Motor neuron (in vitro differentiated cells): ENCODE measurements at regions not wholly inside any gene's neighbourhood (a gene's known extent, or its start where the extent isn't known, plus 50 kb on each side); places are given as distances from the start of the nearest gene placed in this dataset.
A peak's percentile ranks its signal among the peaks of the same experiment; 100 is the strongest.
"Not testable (repeated sequence)": the region's sequence is repeated elsewhere in the genome, so short reads cannot be mapped to it uniquely, and the experiment has no call there.

Experiments used
- ATAC-seq, 8 experiments: fragments of 200-7000 bp; cut with Tn5 transposase; replicated peaks in 6 of 8; 2 replicates each; pipeline ENCODE4 v1.8.0; 2021; ENCODE audit warnings: mild to moderate bottlenecking in 8 of 8, moderate library complexity in 8 of 8
- H3K27ac ChIP-seq, 2 donors: fragments of 250-450 bp; sonication (Bioruptor Pico); 2 replicates each; pipeline ENCODE4 v1.9.0; 2021; ENCODE audit warnings: antibody characterized with exemption in 2 of 2, mild to moderate bottlenecking in 2 of 2, moderate library complexity in 1 of 2
- H3K4me1 ChIP-seq, 2 donors: fragments of 250-450 bp; sonication (Bioruptor Pico); replicated peaks in 1 of 2; 2 replicates each; pipeline ENCODE4 v1.6.1; 2021; ENCODE audit warnings: antibody characterized with exemption in 2 of 2, mild to moderate bottlenecking in 2 of 2, moderate library complexity in 1 of 2
- H3K4me3 ChIP-seq, 5 donors: fragments of 250-450 bp; sonication (Bioruptor Pico); 2 replicates each; pipeline ENCODE4 v1.9.0; 2021; ENCODE audit warnings: antibody characterized with exemption in 5 of 5, mild to moderate bottlenecking in 5 of 5, moderate library complexity in 4 of 5
- WGBS, 10 experiments: fragments of 450-650 bp; shearing (Covaris generic); methylation state at CpG; one replicate each; pipeline ENCODE4 v1.0.0; 2022; 5-methylcytosine and 5-hydroxymethylcytosine counted together
- in situ Hi-C, 9 experiments: fragments of 400-800 bp; cut with MboI; loops; one replicate each; pipeline ENCODE4 v1.15.0; 2021; ENCODE audit warnings: low sequenced_read_pairs in 9 of 9, low pct_unique_long_range_greater_than_20kb in 2 of 9; ENCODE audit not compliant: unreplicated experiment in 9 of 9

DNA sequence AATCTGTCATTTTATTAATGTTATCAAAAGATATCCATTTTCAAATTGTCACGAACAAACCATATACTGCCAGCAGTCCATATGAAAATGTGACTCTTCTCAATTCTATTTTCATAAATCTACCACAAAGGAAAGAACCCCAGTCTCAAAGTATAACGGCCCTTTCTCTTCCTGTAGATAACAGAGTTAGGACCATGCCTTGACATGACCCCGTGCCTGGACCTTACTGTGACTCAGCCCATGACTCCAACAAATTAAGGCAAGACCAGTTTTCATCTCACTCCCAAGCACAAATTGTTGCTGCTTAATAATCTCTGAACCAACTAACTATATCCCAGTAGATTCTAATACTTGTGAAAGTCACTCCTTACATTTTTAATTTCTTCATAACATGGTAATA is 124.4 kb upstream of the NFIA start:
- ATAC-seq = no peak
- no peak overlapping the region for H3K27ac ChIP-seq
- 40 to 100% (median 89%) methylated on average over 1 to 3 of the region's 3 CpGs; no CpG with 5 or more reads in 2 of the 10 experiments for WGBS, 10 experiments
- no peak overlapping the region for H3K4me3 ChIP-seq
- in situ Hi-C loops = no loop called here
- peaks cover 14 to 16% of the 10 kb centered on the region in 2 donors for H3K4me1 ChIP-seq

DNA sequence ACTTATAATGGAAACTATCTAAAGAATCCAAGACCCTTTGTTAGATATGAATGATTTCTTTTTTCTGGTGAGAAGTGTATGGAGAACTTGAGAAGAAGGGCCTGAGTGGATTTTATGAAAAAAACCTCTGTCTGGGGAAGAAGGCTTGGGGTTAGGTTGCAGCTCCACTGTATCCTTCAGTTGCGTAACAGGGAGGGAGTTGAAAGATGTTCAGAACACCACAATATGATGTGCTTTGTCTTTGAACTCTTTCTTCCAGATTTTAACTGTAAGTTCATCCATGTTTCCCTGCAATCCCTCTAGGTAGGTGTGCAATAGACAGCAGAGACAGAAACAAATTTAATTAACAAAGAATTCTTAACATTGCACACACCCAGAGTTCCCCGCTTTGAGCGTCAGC is 125.8 kb upstream of the NFIA start:
- Histone ChIP-seq H3K4me3 (no peak overlapping the region), H3K4me1 (peaks cover 21% of the 10 kb centered on the region in 2 donors), H3K27ac (no peak overlapping the region)
- 88 to 100% (median 98%) methylated on average over 2 to 3 of the region's 3 CpGs; no CpG with 5 or more reads in 1 of the 10 experiments for WGBS, 10 experiments
- no peak for ATAC-seq
- in situ Hi-C loops = no loop called here

DNA sequence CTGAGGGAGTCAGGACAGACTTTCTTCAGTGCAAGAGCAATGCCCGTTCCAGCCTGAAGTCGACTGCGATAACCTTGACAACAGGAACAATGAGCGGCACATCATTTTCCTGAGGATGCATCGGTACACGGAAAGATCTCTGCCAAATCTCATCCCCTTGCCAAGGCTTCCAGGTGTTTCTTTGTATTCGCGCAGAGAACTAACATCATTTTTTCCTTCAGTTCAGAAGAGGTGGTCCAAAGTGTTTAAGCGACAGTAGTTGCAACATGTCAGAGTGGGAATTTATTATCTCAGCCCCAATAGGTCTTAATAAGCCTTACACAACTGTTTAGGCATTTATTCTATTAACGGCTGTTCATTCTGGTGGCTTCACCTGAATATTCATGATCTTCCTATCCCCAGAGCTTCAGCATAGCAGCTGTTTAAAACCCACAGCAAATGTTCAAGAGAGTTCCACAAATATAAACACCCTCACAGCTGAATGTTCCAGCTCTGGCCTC is 129.7 kb upstream of the NFIA start:
- Histone ChIP-seq H3K4me1 (peaks cover 7 to 8% of the 10 kb centered on the region in 2 donors), H3K4me3 (no peak overlapping the region), H3K27ac (no peak overlapping the region)
- WGBS, 10 experiments = 13 to 86% (median 82%) methylated on average over 1 to 10 of the region's 10 CpGs; no CpG with 5 or more reads in 1 of the 10 experiments
- peak in 5 of 8 experiments; percentile 10 to 69 (median 62) for ATAC-seq
- in situ Hi-C loops = no loop called here

DNA sequence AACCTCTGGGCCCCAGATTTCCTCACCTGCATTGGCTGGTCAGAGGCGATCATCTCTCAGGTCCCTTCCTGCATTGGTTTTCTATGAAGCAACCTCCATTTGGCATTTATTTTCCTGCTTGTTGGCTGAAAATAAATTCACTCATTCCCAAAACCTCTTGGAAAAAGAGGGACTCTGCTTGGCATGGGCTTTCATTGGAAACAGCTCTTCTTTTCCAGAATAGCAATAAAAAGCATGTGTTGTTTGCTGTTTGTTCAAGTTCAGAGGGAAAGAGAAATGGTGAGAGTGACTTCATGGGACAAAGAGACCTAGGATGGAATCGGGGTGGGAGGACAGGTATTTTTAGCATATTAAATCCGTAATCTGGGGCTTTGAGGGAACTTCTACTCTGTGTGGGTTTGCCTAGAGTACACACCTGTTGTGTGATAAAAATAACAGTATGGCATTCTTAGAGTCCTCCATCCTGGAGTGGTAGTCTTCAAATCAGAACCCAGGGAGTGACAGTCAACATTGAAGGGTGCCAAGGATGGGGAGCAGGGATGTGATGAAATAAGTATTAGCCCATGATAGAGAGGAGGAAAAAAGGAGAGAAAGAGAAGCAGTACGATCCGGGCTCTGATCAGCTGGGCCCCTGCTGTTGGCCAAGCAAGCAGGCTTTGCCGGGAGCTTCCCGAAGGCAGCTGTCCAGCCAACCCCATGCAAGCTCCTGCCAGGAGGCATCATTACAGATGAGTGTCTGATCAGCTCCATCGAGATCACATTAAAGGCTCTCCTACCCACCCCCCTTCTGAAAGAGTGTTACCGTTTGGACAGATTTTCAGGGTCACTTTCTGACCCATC is 131.9 kb upstream of the NFIA start:
- Histone ChIP-seq H3K4me3 (no peak overlapping the region), H3K27ac (no peak overlapping the region), H3K4me1 (peaks cover 7 to 8% of the 10 kb centered on the region in 2 donors)
- 0 to 84% (median 66%) methylated on average over 1 to 8 of the region's 9 CpGs; no CpG with 5 or more reads in 1 of the 10 experiments for WGBS, 10 experiments
- in situ Hi-C loops = no loop called here
- ATAC-seq = no peak

DNA sequence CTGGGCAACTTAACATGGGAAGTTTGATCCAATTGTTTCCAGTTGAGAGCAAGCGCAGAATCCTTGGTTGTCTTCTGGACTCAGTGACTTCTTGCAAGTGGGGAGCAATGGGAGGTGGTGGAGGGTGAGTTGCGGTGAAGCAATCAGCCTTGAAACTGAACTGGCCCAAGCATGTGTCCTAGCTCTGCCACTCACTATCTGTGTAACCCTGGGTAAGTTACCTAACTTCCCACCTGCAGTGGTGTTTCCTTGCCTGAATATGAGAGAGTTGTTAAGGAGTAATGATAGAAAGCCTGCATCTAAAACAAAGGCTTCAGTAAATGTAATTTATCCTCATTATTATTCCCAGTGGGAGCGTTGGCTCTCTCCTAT is 132.5 kb upstream of the NFIA start:
- H3K4me3 ChIP-seq = no peak overlapping the region
- ATAC-seq = no peak
- 0 to 100% (median 89%) methylated on average over 1 to 3 of the region's 3 CpGs; no CpG with 5 or more reads in 1 of the 10 experiments for WGBS, 10 experiments
- H3K27ac ChIP-seq = no peak overlapping the region
- in situ Hi-C loops = no loop called here
- H3K4me1 ChIP-seq = peaks cover 7 to 8% of the 10 kb centered on the region in 2 donors

DNA sequence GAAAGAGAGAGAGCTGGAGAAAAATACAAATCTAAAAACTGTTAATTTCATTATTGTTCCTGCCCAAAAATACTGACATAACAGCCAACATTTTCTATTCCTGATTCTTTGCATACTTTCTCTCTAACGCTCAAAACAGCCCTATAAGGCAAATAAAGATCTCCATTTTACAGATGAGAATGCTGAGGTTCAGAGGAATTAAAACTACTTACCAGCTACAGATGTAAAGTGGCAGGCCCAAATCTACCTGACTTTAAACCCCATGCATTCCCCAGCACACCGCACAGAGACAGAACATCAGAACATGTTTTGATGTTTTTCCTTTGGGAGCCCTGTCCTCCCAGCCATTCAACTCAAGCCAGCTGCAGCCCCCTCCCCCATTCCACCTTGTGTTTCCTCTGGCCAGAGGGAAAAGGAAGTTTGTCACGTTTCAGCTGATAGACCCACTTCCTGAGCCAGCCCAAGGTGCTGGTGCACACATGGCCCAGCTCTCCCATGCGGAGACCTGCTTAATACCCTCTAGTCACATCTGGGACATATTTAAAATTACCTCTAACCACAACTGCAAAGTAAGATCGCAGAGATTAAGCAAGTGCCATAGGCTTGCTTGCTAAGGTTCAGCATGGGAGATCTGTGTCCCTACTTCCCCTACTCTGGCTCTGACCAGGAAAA is 133.1 kb upstream of the NFIA start:
- no peak for ATAC-seq
- Histone ChIP-seq H3K4me1 (peaks cover 7 to 8% of the 10 kb centered on the region in 2 donors), H3K27ac (no peak overlapping the region), H3K4me3 (no peak overlapping the region)
- in situ Hi-C loops = no loop called here
- 8 to 93% (median 74%) methylated on average over 1 to 5 of the region's 5 CpGs; no CpG with 5 or more reads in 1 of the 10 experiments for WGBS, 10 experiments

DNA sequence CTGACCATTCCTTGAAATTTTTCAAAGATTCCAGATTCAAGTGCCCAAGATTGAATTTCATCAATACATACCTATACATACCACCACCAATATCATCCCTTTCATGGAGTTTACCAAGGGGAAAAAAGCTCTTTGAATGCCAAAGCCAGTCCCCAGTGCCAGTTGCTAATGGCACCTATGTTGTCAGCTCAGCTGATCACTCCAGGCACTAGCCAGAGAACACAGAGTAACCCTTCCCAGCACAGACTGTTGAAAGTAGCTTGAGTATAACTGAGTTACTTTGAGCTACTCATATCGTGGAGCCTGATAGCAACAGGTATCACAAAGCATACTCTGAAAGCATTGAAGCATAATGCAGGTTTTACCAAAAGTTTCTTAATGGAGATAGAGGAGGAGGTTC is 133.9 kb upstream of the NFIA start:
- 0 to 100% (median 75%) methylated on average over 1 of the region's 1 CpG; no CpG with 5 or more reads in 2 of the 10 experiments for WGBS, 10 experiments
- peaks cover 7 to 8% of the 10 kb centered on the region in 2 donors for H3K4me1 ChIP-seq
- ATAC-seq = peak in 1 of 8 experiments; percentile 54
- no peak overlapping the region for H3K4me3 ChIP-seq
- in situ Hi-C loops = no loop called here
- no peak overlapping the region for H3K27ac ChIP-seq

DNA sequence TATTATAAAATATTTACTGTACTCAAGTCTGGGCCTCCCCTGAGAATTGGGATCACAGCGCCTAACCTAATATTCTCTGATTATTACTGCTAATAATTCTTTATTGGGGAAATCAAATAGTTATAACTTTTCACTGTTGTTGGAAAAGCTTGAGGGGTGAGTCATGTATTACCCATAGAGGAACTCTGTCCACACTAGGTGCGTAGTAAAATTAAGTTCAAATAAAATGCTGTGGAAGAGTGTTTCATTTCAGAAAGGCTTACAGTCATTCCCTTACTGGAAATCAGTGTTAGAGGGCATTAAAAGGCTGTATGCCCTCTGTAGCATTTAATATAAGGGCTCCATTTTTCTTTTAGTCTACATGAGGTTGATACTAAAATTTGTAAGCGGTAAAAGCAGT is 135.0 kb upstream of the NFIA start:
- in situ Hi-C loops = no loop called here
- no peak for ATAC-seq
- WGBS, 10 experiments = 50 to 100% (median 96%) methylated on average over 1 to 3 of the region's 3 CpGs; no CpG with 5 or more reads in 1 of the 10 experiments
- H3K4me3 ChIP-seq = no peak overlapping the region
- H3K4me1 ChIP-seq = peaks cover 0 to under 1% of the 10 kb centered on the region in 2 donors
- no peak overlapping the region for H3K27ac ChIP-seq

DNA sequence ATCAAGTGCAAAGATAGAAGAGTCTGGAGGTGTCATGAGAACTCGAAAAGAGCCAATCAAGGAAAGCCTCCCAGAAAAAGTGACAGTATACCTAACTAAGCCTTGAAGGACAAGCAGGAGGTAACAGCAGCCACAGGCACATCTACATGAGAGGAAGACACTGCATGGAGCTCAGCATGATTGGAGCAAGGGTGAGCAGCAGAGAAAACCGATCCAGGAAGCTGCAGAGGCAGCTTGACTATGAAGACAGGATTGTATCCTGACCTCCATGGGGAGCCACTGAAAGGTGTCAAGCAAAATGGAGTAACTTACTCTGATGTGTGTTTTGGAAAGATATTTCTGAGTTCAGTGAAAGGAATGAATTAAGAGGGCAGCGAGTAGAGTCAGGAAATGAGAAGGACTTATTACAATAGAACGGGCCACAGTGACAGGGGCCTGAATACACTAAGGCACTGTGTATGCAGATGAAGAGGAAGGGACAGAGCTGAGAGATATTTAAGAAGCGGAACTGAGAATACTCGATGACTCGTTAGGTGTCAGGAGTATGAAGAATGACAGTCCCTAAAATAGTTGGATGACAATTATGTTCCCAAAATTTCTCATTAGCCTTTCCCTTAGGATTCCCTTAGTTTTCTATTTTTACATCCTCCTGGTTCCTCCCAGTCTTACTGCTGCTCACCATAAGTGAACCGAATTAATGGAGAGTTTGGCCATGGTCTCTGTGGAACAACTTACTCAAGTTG is 139.3 kb upstream of the NFIA start:
- no peaks in the 10 kb centered on the region for H3K4me1 ChIP-seq
- no peak for ATAC-seq
- no peak overlapping the region for H3K4me3 ChIP-seq
- in situ Hi-C loops = no loop called here
- no peak overlapping the region for H3K27ac ChIP-seq
- 49 to 86% (median 65%) methylated on average over 4 to 8 of the region's 8 CpGs for WGBS, 10 experiments

DNA sequence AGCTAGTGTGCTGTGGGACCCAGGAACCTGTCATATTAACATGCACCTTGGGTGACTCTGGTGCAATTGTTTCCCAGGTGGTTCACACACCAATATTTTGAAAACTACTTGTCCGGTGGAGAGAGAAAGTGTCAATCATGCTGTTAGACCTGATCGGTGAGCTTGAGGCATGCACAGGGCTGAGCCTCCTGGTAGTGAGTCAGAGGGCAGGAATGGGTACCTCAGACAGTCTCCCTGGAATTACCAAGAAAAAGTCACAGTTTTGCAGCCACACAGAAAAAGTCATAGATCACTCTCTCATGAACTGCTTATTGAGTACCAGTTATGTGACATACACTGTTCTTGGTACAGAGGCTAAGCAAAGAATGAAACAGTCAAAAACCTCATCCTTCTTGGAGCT is 140.1 kb upstream of the NFIA start:
- no peak for ATAC-seq
- Histone ChIP-seq H3K4me1 (no peaks in the 10 kb centered on the region), H3K27ac (no peak overlapping the region), H3K4me3 (no peak overlapping the region)
- 80 to 100% (median 100%) methylated on average over 1 to 2 of the region's 2 CpGs; no CpG with 5 or more reads in 5 of the 10 experiments for WGBS, 10 experiments
- in situ Hi-C loops = no loop called here

DNA sequence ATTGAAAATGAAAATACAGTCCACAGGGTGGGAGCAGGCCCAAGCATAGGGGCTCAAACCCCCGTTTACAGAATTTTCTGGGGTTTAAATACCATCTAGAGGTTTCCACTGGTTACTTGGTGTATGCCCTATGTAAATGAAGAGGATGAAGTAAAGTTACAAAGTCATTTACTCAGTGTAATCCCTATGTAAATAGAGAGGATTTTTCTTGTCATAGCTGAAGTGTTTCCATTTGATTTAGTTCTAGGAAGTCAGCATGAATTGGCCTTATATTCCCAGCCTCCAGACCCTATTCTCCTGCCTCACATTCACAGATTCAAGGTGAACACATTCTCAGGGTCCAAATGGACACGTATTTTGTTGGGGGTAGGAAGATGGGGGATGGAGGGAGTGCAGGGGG is 141.7 kb upstream of the NFIA start:
- 0 to 100% (median 63%) methylated on average over 1 to 2 of the region's 2 CpGs; no CpG with 5 or more reads in 1 of the 10 experiments for WGBS, 10 experiments
- peaks cover 12% of the 10 kb centered on the region in 2 donors for H3K4me1 ChIP-seq
- ATAC-seq, in situ Hi-C loops, H3K27ac ChIP-seq, H3K4me3 ChIP-seq: not testable (repeated sequence)

DNA sequence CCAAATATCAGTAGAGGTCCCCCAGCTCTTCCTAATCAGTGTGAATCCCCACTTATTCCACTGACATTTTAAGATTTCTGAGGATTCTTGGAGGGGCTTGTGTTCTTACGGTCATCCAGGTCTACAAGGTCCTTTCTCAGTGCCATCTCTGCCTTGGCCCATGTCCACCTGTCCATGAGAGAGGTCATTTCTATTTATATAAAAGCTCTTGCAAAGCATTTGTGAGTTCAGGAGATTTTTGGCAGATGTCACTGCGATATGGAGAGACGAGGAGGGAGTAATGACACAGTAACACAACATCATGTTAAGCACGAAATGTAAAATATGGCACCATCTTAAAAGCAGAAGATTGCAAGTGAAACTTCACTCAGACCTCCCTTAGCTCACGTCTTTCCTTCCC is 144.6 kb upstream of the NFIA start:
- Histone ChIP-seq H3K4me1 (peaks cover 12 to 16% of the 10 kb centered on the region in 2 donors), H3K4me3 (no peak overlapping the region), H3K27ac (no peak overlapping the region)
- WGBS, 10 experiments = 29 to 96% (median 89%) methylated on average over 2 to 5 of the region's 5 CpGs; no CpG with 5 or more reads in 1 of the 10 experiments
- in situ Hi-C loops = no loop called here
- ATAC-seq = no peak
